ENCODE measurements at regions not wholly inside any gene's neighbourhood (a gene's known extent, or its start where the extent isn't known, plus 50 kb on each side); places are given as distances from the start of the nearest gene placed in this dataset.

DNA sequence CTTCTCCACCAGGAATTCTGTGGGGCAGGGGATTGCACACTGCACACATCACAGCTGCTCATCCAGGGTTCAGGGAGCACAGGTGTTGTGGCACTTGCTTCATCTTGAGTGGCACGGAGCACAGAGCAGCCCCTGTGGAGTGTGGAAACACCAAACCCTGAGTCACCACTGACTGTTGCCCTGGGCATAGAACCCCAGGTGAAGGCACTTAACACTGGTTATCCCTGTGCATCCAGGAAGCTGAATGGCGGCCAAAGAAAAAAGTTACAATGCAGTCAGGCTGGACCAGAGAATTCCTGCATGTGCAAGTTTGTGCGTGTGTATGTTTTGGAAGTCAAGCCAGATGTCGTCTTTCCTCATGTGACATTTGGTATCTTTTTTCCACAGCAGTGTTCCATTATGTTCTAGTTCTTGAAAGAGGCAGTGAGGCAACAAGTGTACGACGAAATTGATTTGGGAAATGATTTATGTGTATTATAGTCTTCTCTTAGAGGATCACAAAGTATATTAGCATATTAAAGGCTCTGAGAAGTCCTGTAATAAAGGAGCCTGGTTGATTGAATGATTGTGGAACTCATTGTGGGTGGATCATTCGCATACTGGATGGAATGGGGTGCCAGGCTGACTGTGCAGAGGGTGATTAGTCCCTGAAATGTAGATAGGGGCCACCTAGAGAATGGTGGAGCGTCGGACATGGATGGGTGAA, 292.3 kb downstream of the TLE3 start:
- TF ChIP-seq GATA2 (IDR thresholded peaks at IDR 0.05; ENCODE audit: low read depth, low read length): no peak
- TF ChIP-seq GATA3 (IDR thresholded peaks at IDR 0.05; ENCODE audit: low read depth, low read length): no peak
